Peyer's patch (tissue), 4 donors: ENCODE measurements at regions not wholly inside any gene's neighbourhood (a gene's known extent, or its start where the extent isn't known, plus 50 kb on each side); places are given as distances from the start of the nearest gene placed in this dataset.

Experiments
- CTCF ChIP-seq, 6 experiments: fragments of 450-650 bp in 4 of 6; fragments of 200-600 bp in 2 of 6; sonication (generic) in 1 of 6; IDR thresholded peaks; one replicate each; pipeline ENCODE4 v1.5.1; 2017 to 2019; ENCODE audit warnings: antibody characterized with exemption in 6 of 6, mild to moderate bottlenecking in 3 of 6, moderate library complexity in 1 of 6
- POLR2A ChIP-seq, 2 donors: fragments of 450-650 bp; IDR thresholded peaks; one replicate each; pipeline ENCODE4 v1.5.1; 2017; ENCODE audit warnings: antibody characterized with exemption in 2 of 2, mild to moderate bottlenecking in 2 of 2, moderate library complexity in 2 of 2

DNA sequence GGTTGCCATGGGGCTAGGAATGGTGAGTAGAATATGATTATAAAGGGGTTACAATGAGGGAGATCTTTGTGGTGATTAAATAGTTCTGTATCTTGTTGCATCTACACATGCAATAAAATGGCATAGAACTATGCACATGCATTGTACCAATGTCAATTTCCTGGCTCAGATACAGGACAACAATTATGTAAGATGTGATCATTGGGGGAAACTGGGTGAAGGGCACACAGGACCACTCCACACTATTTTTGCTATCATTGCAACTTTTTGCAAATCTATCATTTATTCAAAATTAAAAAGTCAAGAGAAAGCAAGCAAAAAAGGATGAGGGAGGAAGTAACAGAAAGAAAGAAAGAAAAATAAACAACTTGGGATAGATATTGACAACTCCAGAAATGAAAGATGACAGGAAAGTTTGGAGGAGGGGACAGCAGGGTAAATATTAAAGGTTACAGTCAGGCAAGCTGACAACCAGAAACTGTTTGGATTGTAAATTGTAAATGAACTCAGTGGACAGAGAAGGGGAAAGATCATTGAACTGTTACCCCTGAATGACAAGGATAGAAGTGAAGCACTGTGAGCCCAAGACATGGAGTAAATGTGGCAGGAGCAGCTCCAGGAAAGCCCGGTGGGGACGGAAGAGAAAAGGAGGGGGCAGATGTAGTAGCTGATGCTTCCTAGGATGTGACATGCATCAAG is 499.6 kb upstream of the JARID2 start:
- TF ChIP-seq CTCF (IDR thresholded peaks at IDR 0.05): no peak
- no peak for TF ChIP-seq POLR2A (IDR thresholded peaks at IDR 0.05)
